KMS-11 (cell line): ENCODE measurements at regions not wholly inside any gene's neighbourhood (a gene's known extent, or its start where the extent isn't known, plus 50 kb on each side); places are given as distances from the start of the nearest gene placed in this dataset.

ENCODE experiments used
- H2AFZ ChIP-seq: fragments of 200-600 bp; sonication (generic); 2 replicates; pipeline ENCODE4 v1.6.1; 2016; ENCODE audit warnings: antibody characterized with exemption, mixed run types, low read depth
- H3K27ac ChIP-seq: fragments of 200-600 bp; sonication (generic); 2 replicates; pipeline ENCODE4 v1.6.1; 2016; ENCODE audit warnings: mild to moderate bottlenecking, mixed run types
- H3K27me3 ChIP-seq: fragments of 200-600 bp; sonication (generic); 2 replicates; pipeline ENCODE4 v1.6.1; 2017; ENCODE audit warnings: mild to moderate bottlenecking, low read depth, mixed run types, moderate library complexity; ENCODE audit not compliant: insufficient read depth
- H3K36me3 ChIP-seq: fragments of 200-600 bp; sonication (generic); 2 replicates; pipeline ENCODE4 v1.6.1; 2017; ENCODE audit warnings: mild to moderate bottlenecking, mixed run types; ENCODE audit not compliant: insufficient read depth
- H3K4me1 ChIP-seq: fragments of 200-600 bp; sonication (generic); 2 replicates; pipeline ENCODE4 v1.6.1; 2016; ENCODE audit warnings: mild to moderate bottlenecking, low read depth, mixed run types; ENCODE audit not compliant: poor library complexity, severe bottlenecking
- H3K4me2 ChIP-seq: fragments of 200-600 bp; sonication (generic); 2 replicates; pipeline ENCODE4 v1.7.0; 2016; ENCODE audit warnings: mild to moderate bottlenecking, mixed run types
- H3K4me3 ChIP-seq: fragments of 200-600 bp; sonication (generic); IDR thresholded peaks from 2 replicates; pipeline ENCODE4 v1.6.1; 2017; ENCODE audit warnings: low read depth, low read length, mixed read lengths; ENCODE audit not compliant: insufficient read depth
- H3K79me2 ChIP-seq: fragments of 200-600 bp; sonication (generic); 2 replicates; pipeline ENCODE4 v1.6.1; 2016; ENCODE audit warnings: low read depth, mixed run types; ENCODE audit not compliant: insufficient read depth
- H3K9ac ChIP-seq: fragments of 200-600 bp; sonication (generic); 2 replicates; pipeline ENCODE4 v1.6.1; 2016; ENCODE audit warnings: mild to moderate bottlenecking, mixed run types
- H4K20me1 ChIP-seq: fragments of 200-600 bp; sonication (generic); 2 replicates; pipeline ENCODE4 v1.6.1; 2016; ENCODE audit warnings: mild to moderate bottlenecking, mixed run types; ENCODE audit not compliant: insufficient read depth
- TF ChIP-seq, protein P1 (sequence below): fragments of 200-600 bp; sonication (generic); conservative IDR thresholded peaks from 2 replicates; pipeline ENCODE4 v1.6.1; 2017; ENCODE audit warnings: low read depth, mild to moderate bottlenecking, antibody characterized with exemption, low read length, moderate library complexity, mixed read lengths

DNA sequence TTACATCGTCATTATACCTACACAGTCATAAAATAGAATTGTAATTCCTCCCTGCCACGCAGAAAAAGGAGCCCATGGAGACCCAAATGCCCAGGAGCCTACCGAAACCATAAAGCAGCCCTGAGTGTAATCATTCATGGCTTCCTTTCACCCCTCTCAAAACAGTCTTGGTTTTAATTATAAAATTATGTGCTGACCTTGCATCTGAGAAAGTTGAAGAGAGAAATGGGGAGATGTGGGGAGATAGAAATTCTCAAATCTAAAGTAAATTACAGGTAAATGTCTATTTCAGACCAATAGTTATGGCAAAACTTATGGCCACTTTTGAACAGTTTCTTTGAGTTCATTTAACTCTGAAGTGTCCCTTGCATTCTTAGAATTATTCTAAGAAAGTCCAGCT lies 1068.8 kb downstream of the BCL11A start:
- H4K20me1 ChIP-seq: no peaks in the 10 kb centered on the region
- H3K36me3 ChIP-seq: no peaks in the 10 kb centered on the region
- H3K9ac ChIP-seq: peak overlapping the region; percentile 16; the same call in 1 of the 2 replicates
- H3K27me3 ChIP-seq: no peaks in the 10 kb centered on the region
- H3K4me2 ChIP-seq: peak overlapping the region; percentile 39
- no peaks in the 10 kb centered on the region for H3K79me2 ChIP-seq
- no peak overlapping the region for H2AFZ ChIP-seq
- peak overlapping the region; percentile 22 for H3K4me3 ChIP-seq
- peak overlapping the region; percentile 51 for H3K27ac ChIP-seq
- H3K4me1 ChIP-seq: peaks cover 48% of the 10 kb centered on the region
- TF ChIP-seq, protein P1, sequence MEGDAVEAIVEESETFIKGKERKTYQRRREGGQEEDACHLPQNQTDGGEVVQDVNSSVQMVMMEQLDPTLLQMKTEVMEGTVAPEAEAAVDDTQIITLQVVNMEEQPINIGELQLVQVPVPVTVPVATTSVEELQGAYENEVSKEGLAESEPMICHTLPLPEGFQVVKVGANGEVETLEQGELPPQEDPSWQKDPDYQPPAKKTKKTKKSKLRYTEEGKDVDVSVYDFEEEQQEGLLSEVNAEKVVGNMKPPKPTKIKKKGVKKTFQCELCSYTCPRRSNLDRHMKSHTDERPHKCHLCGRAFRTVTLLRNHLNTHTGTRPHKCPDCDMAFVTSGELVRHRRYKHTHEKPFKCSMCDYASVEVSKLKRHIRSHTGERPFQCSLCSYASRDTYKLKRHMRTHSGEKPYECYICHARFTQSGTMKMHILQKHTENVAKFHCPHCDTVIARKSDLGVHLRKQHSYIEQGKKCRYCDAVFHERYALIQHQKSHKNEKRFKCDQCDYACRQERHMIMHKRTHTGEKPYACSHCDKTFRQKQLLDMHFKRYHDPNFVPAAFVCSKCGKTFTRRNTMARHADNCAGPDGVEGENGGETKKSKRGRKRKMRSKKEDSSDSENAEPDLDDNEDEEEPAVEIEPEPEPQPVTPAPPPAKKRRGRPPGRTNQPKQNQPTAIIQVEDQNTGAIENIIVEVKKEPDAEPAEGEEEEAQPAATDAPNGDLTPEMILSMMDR: no peak

DNA sequence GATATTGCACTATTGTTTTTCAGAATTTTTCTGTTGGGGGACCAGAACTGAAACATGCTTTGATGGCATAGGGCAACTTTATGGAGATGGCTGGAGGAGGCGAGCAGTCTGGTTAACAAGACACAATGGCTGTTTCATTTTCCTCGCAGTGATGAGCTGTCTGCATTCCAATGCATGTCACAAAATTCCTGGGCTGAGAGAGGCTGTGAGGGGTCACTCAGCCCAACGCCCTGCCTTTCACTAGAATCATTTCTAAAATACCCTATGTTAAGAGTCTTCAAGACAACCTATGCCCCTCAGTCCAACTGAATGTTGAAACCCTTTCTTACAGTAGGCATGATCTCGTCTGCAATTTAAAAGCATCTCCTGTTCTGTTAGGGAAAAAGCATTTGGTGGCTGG lies 1090.0 kb downstream of the BCL11A start:
- Histone ChIP-seq H4K20me1 (no peaks in the 10 kb centered on the region), H3K4me1 (no peaks in the 10 kb centered on the region), H3K27me3 (no peaks in the 10 kb centered on the region), H3K4me2 (no peak overlapping the region), H3K9ac (no peak overlapping the region), H2AFZ (no peak overlapping the region), H3K36me3 (no peaks in the 10 kb centered on the region), H3K4me3 (no peak overlapping the region), H3K27ac (no peak overlapping the region), H3K79me2 (no peaks in the 10 kb centered on the region)
- TF ChIP-seq, protein P1: no peak

DNA sequence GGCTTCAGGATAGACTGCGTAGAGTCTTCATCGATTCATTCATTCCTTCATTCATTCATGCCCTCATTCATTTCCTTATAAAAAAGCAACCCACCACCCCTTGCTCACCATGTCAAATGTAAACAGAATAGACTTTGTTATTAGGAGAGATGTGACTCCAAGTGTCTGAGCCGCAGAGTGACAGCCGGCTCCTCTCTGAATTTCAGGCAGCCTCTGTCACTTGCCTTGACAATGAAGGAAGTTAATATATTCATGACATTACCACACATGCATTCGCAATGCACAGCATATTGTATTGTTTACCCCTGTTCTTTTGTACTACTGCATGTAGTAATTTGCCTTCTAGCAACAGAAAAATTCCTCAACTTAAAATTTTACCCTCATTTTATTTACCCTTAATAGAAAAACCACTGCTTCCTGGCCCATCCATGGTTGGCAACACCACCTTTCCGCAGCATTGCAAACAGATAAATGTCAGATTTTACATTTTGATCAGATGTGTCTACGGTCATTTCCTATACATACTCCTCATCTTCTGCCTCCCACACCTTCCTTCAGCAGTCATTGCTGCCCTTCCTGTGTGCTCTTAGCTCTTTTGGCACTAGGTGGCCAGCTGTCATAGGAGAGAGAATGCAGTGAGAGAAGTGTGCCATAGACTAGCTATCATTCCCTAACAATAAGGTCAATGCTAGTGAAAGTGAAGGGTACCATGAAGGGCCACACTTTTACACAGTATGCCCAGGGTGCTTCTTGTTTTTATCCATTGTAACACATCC lies 1090.8 kb downstream of the BCL11A start:
- H4K20me1 ChIP-seq: no peaks in the 10 kb centered on the region
- TF ChIP-seq, protein P1: no peak
- no peaks in the 10 kb centered on the region for H3K79me2 ChIP-seq
- H3K27me3 ChIP-seq: no peaks in the 10 kb centered on the region
- no peak overlapping the region for H3K27ac ChIP-seq
- no peak overlapping the region for H3K4me2 ChIP-seq
- H3K4me1 ChIP-seq: no peaks in the 10 kb centered on the region
- H3K4me3 ChIP-seq: no peak overlapping the region
- H3K9ac ChIP-seq: no peak overlapping the region
- H3K36me3 ChIP-seq: no peaks in the 10 kb centered on the region
- H2AFZ ChIP-seq: no peak overlapping the region

DNA sequence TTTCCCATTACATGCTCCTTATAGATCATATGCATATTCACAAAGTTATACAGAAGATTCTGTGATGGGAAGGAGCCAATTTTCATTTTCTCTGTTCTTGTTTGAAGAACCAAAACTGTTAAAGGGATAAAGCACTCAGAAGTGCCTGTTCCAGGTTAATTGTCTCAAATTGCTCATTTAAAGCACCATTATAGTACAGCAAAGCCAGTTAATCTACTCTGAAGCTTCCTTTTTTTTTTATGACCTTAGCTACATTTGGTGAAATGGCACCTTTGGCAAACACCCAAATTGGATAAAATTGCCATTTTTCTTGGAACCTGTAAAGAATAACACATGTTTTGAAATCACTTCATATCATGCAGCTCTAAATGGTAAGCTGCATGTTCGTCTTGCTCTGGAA lies 1092.3 kb downstream of the BCL11A start:
- Histone ChIP-seq H3K79me2 (no peaks in the 10 kb centered on the region), H3K27ac (no peak overlapping the region)

More for the DNA sequence above, 1092.3 kb downstream of the BCL11A start:
- no peak overlapping the region for H3K4me2 ChIP-seq
- no peak overlapping the region for H3K9ac ChIP-seq
- no peaks in the 10 kb centered on the region for H4K20me1 ChIP-seq
- TF ChIP-seq, protein P1: no peak
- no peak overlapping the region for H2AFZ ChIP-seq
- H3K27me3 ChIP-seq: no peaks in the 10 kb centered on the region
- H3K4me3 ChIP-seq: no peak overlapping the region
- no peaks in the 10 kb centered on the region for H3K36me3 ChIP-seq
- H3K4me1 ChIP-seq: no peaks in the 10 kb centered on the region
